ENCODE measurements at regions not wholly inside any gene's neighbourhood (a gene's known extent, or its start where the extent isn't known, plus 50 kb on each side); places are given as distances from the start of the nearest gene placed in this dataset.

- TF ChIP-seq, protein P1, sequence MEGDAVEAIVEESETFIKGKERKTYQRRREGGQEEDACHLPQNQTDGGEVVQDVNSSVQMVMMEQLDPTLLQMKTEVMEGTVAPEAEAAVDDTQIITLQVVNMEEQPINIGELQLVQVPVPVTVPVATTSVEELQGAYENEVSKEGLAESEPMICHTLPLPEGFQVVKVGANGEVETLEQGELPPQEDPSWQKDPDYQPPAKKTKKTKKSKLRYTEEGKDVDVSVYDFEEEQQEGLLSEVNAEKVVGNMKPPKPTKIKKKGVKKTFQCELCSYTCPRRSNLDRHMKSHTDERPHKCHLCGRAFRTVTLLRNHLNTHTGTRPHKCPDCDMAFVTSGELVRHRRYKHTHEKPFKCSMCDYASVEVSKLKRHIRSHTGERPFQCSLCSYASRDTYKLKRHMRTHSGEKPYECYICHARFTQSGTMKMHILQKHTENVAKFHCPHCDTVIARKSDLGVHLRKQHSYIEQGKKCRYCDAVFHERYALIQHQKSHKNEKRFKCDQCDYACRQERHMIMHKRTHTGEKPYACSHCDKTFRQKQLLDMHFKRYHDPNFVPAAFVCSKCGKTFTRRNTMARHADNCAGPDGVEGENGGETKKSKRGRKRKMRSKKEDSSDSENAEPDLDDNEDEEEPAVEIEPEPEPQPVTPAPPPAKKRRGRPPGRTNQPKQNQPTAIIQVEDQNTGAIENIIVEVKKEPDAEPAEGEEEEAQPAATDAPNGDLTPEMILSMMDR (IDR thresholded peaks at IDR 0.05; ENCODE audit: low read depth, low read length) = no peak
- no peak for TF ChIP-seq POLR2A (IDR thresholded peaks at IDR 0.05; ENCODE audit: extremely low read depth, insufficient read length)
- TF ChIP-seq, protein P2, sequence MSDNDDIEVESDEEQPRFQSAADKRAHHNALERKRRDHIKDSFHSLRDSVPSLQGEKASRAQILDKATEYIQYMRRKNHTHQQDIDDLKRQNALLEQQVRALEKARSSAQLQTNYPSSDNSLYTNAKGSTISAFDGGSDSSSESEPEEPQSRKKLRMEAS (IDR thresholded peaks at IDR 0.05; ENCODE audit: low read depth, low read length) = no peak
Observed at GRCh38 chr14:82719617-82720016, 1186.0 kb upstream of the SEL1L start.

Measured in NB4 (cell line).